Stimulated activated CD4-positive, alpha-beta T cell treated with anti-CD3 and anti-CD28 coated beads, Interleukin-4, amount 100 ng/mL, for 48 hours (primary cell): ENCODE measurements at regions not wholly inside any gene's neighbourhood (a gene's known extent, or its start where the extent isn't known, plus 50 kb on each side); places are given as distances from the start of the nearest gene placed in this dataset.

Experiments used
- DNase-seq, 2 donors: peaks; one replicate each; pipeline ENCODE4 v3.0.0-alpha.2; 2020; ENCODE audit warnings: low read depth in 2 of 2

DNA sequence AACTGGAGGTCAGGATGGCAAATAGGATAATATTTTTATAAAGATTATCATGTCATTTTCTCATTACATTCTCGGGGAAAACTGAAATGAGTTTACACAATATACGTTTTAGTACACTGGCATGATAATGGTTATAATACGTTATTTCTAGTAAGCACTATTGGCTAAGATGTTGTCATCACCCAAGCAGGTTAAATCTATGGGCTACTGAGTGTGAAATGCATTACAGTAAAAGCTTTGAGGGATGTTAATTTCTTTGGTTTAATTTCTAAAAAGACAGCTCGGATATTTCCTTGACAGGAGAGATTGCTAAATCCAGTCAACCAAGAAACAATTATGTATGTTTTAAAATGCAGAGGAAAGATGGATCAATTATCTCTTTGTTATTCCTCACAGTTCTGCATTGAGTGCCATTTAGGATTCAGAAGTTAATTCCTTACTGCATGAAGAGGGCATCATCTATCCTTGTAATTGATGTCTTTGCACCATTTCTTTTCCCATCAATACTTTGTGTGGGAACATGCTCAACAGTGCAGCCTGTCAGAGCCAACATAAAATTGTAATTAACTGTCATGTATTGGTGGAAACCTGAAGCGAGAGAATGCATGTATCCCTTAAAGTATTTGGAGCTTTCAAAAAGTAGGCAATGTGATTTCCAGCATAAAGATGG lies 222.4 kb upstream of the ZP4 start:
- no peak for DNase-seq

DNA sequence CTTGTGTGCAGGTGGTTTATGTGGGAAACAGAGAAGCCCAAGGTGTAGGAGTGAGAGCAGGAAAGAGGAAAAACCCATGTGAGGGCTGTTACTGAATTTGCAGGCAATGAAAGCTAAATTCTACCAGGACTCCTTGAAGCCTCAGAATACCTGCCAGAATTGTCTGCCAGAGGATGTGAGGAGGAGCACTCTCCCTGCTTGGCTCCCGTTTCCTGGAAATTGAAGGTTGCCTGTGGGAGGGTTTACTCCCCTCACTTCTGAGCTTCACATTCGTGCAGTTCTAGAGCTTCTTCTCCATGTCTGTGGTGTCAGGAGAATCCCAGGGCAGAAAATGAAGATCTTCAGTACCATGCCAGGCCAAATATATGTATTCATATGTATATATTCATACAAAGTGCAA lies 220.8 kb upstream of the ZP4 start:
- no peak for DNase-seq

DNA sequence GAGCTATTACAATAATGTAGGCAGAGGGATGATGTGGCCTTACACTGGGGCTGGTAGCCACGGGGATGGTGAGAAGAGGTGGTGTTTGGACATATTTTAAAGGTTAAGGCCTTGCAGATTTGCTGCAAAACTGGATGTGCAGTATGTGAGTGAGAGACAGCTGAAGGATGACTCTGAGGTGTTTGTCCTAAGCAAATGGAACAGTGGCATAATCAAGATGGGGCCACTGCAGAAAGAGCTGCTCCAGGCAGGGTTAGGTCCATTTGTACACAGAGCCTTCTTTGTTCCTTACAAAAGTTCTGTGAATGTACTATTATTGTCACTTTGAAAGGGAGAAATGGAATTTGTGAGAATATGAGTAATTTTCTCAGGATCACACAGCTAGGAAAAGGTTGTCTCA lies 220.4 kb upstream of the ZP4 start:
- no peak for DNase-seq

GRCh38 chr1:238108417-238108816 lies 217.7 kb upstream of the ZP4 start:
- DNase-seq = no peak

DNA sequence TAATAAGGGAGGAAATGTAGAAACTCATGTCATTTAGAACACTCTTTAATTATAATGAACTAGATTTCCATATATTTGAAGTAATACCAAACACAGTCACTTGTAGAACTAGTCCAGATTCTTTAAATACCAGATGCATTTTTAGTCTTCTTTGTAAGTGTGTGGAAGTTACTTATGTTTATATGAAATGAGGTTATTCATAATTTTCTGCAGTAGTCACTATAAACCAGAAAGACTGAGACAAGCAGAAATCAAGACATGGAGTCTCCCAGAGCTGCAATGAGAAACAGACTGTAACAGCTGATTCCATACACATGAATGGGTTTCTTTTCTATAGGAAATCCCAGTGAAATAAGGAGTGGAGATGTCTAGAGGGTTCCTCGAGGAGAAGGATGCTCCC lies 216.6 kb upstream of the ZP4 start:
- DNase-seq = no peak

DNA sequence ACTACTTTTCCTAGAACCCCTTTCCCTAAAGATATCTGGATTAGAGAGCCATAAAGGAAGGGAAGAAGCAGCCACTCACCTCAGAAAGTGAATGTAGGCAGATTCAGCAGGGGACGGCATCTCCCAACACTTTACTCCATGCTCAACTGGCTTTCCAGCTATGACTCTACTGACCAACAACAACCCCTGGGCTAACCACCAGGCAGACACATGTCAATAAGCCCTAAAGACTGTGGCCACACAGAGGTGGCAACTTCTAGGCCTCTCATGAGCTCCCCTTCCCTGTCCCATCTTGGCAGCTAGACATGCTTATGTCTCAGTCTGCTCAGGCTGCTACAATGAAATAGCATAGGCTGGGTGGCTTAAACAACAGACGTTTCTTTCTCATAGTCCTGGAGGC lies 214.0 kb upstream of the ZP4 start:
- DNase-seq = no peak

GRCh38 chr1:238101923-238102322 lies 211.2 kb upstream of the ZP4 start:
- no peak for DNase-seq

DNA sequence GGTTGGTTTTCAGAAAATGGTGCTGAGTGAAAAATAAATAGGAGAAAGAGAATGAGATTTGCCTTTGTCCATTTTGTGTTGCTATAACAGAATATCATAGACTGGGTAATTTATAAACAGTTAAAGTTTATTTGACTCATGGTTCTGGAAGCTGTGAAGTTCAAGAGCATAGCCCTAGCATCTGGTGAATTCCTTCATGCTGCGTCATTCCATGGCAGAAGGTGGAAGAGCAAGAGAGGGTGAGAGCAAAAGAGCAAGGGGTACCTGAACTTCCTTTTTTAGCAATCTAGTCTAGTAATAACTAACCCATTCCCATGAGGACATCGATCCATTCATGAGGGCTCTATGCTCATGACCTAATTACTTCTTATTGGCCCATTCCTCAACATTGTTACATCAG lies 209.1 kb upstream of the ZP4 start:
- DNase-seq = no peak

DNA sequence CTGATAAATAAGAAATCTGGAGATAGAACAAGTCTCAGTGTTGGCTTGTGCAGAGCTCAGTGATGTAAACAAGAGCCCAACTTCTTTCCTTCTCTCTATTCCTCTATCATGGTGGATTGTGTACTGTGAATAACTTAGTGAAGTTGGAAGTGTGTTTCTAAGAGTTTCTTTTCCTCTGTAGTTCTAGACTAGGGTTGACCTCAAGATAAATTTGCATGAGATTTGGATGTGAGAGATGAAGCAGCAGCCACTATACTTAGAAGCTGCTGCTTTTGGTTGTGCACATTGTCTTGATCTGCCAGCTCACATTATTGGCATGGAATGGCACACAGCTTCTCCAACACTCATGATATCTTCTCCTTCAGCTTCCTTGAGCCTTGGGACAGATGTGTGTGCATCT lies 198.9 kb upstream of the ZP4 start:
- DNase-seq = no peak

- DNase-seq = no peak
Observed at GRCh38 chr1:238088560-238089290, 198.0 kb upstream of the ZP4 start.

DNA sequence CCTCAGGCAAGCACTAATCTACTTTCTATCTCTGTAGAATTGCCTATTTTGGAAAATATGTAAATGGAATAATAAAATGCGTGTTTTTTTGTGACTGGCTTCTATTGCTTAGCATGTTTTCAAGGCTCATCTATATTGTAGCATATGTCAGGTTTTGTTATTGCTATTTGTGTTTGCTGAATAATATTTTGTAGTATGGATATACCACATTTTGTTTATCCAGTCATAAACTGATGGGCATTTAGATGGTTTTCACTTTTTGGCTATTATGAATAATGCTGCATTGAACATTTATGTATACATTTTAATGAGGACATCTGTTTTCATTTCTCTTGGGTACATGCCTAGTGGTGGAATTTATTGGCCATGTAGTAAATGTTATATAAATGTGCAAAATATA lies 183.3 kb upstream of the ZP4 start:
- DNase-seq = no peak

- no peak for DNase-seq
Observed at GRCh38 chr1:238071061-238071460, 180.3 kb upstream of the ZP4 start.

- no peak for DNase-seq
Observed at GRCh38 chr1:238063454-238063853, 172.7 kb upstream of the ZP4 start.

- DNase-seq = no peak
Observed at GRCh38 chr1:238061967-238062613, 171.4 kb upstream of the ZP4 start.

- DNase-seq = no peak
Observed at GRCh38 chr1:238060061-238060460, 169.3 kb upstream of the ZP4 start.

- DNase-seq = no peak
Observed at GRCh38 chr1:238052496-238053266, 162.0 kb upstream of the ZP4 start.

DNA sequence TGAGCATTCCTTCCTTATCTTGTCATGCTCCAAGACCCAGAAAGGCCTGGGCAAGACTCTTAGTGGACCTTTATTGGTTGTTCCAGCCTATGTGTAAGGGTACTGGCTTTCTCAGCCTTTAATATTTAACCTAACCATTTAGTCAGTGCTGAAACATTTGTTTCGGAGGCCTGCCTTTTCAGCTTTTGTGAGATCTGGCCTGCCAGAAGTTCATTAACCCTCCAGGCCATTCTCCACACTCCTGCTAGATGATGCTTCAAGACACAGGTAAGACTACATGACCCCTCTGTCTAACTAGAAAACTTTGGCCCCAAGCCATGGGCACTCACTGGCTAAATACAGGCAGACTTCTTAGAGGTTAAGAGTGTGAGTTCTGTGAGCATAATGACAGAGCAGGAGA lies 138.4 kb upstream of the ZP4 start:
- DNase-seq = no peak

DNA sequence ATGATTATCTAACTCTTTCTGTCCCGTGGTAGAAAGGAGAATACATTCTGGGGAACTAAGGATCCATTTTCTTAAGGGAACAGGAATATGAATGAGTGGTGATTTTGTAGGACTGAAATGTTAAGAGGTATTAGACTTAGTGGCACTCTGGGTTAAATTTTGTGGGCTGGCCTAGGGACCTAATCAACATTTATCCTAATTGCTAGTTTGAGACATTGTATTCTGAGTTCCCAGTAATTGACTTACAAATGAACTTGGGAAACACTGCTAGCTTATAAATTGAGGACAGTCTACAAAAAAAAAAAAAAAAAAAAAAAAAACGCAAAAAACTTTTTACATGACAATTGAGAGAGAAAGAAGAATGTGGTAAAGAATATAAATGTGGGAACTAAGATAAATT lies 136.6 kb upstream of the ZP4 start:
- DNase-seq = no peak

DNA sequence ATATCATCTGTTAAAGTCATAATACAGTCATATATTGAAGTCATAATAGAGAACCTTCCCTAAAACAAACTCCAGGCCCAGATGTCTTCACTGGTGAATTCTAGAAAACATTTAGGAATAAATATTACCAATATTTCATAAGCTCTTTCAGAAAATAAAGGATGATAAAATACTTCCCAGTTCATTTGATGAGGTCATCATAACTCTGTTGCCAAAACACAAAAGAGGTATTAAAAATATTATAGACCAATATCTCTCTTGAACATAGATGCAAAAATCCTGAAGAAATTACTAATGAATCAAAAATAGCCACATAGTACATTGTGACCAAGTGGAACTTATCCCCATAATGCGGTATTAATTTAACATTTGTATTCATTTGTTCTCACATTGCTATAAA lies 132.4 kb upstream of the ZP4 start:
- no peak for DNase-seq

GRCh38 chr1:238018214-238018613 lies 127.5 kb upstream of the ZP4 start:
- no peak for DNase-seq

- DNase-seq = no peak
Observed at GRCh38 chr1:238006779-238007178, 116.1 kb upstream of the ZP4 start.

DNA sequence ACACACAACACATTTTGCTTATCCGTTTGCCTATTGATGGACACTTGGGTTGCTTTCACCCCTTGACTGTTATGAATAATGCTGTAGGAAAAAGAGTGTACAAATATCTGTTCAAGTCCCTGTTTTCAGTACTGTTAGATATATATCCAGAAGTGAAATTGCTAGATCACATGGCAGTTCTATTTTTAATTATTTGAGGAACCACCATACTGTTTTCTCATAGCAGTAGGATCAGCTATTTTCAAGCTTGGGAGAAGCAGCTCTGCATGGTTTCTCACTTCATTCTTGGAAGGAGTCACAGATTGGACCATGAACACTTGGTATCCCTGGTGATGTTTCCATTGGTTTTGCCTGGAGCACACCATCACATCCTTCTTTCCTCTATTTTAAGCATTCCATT lies 114.4 kb upstream of the ZP4 start:
- no peak for DNase-seq

- no peak for DNase-seq
Observed at GRCh38 chr1:238001818-238002217, 111.1 kb upstream of the ZP4 start.
